AG09309 (cell line): ENCODE measurements at regions not wholly inside any gene's neighbourhood (a gene's known extent, or its start where the extent isn't known, plus 50 kb on each side); places are given as distances from the start of the nearest gene placed in this dataset.

ENCODE experiments used
- DNase-seq: peaks from one replicate; pipeline ENCODE4 v3.0.0-alpha.2; 2010; ENCODE audit warnings: low read depth
- H3K4me3 ChIP-seq: 2 replicates; pipeline ENCODE4 v1.5.1; 2011; ENCODE audit warnings: mild to moderate bottlenecking, low read depth, low read length, moderate library complexity; ENCODE audit not compliant: control insufficient read depth
- CTCF ChIP-seq: IDR thresholded peaks from 2 replicates; pipeline ENCODE4 v1.5.1; 2011; ENCODE audit warnings: mild to moderate bottlenecking, low read depth, low read length, inconsistent platforms; ENCODE audit not compliant: insufficient read depth, control insufficient read depth; ENCODE audit errors: missing control alignments

- H3K4me3 ChIP-seq: no peak overlapping the region
- no peak for DNase-seq
- no peak for TF ChIP-seq CTCF
Measured at GRCh38 chr12:46531804-46532203, 159.2 kb upstream of the SLC38A2 start.

DNA sequence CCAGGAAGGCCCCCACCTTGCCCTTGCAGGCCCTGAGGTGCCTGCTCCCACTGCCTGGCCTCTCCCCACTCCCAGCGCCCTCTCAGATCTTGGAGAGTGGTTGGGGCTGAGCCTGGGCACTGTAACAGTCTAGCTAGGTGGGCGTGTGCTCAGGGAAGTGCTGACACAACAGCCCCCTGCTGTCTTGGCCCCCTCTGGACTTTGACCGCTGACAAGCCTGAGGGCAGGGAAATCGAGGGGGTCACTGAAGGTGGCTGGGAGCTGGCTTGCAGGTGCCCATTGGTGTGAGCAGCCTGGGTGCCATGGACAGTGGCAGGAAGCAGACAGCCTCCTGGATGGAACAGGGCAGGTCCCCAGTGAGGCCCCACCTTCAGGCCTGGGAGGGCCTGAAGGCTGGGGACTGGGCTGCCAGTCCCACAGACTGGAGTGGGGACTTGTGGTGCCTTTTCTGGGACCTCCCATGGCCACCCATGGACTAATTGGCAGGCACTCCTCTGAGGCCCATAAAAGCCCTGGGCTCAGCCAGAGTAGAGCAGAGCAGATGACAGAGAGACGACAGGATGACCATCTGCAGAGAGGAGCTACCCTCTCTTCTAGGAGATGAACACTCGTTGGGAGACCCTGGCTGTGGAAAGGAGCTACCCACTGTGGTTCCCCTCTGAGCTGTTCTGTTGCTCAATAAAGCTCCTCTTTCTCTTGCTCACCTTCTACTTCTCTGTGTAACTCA lies 158.6 kb upstream of the SLC38A2 start:
- DNase-seq: no peak
- TF ChIP-seq CTCF: no peak
- H3K4me3 ChIP-seq: no peak overlapping the region

GRCh38 chr12:46530373-46531056 lies 157.9 kb upstream of the SLC38A2 start:
- DNase-seq: no peak
- no peak for TF ChIP-seq CTCF
- H3K4me3 ChIP-seq: no peak overlapping the region

- no peak for DNase-seq
- H3K4me3 ChIP-seq: no peak overlapping the region
- TF ChIP-seq CTCF: no peak
Measured at GRCh38 chr12:46526233-46526632, 153.7 kb upstream of the SLC38A2 start.

DNA sequence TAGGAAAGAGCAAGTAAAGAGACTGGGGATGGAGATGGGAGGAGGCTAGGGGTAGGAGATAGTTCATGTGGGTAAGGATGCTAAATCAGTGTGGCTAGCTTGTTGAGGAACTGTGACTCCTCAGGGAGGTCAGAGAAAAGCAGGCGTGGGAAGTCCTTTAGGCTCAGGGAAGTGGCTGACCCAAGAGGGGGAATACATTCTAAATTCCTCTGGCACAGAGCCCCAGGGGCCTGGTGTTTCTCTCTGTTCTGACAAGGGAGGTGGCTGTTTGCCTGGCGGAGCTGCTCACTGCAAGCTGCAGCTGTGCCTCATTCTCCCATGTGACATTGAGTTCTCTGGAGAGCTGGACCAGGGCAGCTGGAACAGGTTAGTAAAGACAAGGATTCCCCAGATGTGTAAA lies 152.2 kb upstream of the SLC38A2 start:
- H3K4me3 ChIP-seq: no peak overlapping the region
- no peak for DNase-seq
- TF ChIP-seq CTCF: no peak

GRCh38 chr12:46523863-46524770 lies 151.5 kb upstream of the SLC38A2 start:
- peak; percentile 80 for DNase-seq
- no peak for TF ChIP-seq CTCF

More at GRCh38 chr12:46523863-46524770, 151.5 kb upstream of the SLC38A2 start:
- H3K4me3 ChIP-seq: peak overlapping the region; percentile 6
